Mesendoderm (in vitro differentiated cells): ENCODE measurements at regions not wholly inside any gene's neighbourhood (a gene's known extent, or its start where the extent isn't known, plus 50 kb on each side); places are given as distances from the start of the nearest gene placed in this dataset.

Experiments used
- DNase-seq: peaks from one replicate; pipeline ENCODE4 v3.0.0; 2013
- H2AK5ac ChIP-seq: 2 replicates; pipeline ENCODE4 v1.6.1; 2013; ENCODE audit warnings: low read length, inconsistent platforms
- H2BK120ac ChIP-seq: 2 replicates; pipeline ENCODE4 v1.6.1; 2013; ENCODE audit warnings: low read depth, mild to moderate bottlenecking, low read length, moderate library complexity, mixed read lengths
- H2BK15ac ChIP-seq: replicated peaks from 2 replicates; pipeline ENCODE4 v1.6.1; 2013; ENCODE audit warnings: low read depth, mild to moderate bottlenecking, moderate library complexity
- H2BK5ac ChIP-seq: 2 replicates; pipeline ENCODE4 v1.6.1; 2013; ENCODE audit warnings: low read length, inconsistent platforms
- H3K18ac ChIP-seq: 2 replicates; pipeline ENCODE4 v1.6.1; 2013; ENCODE audit warnings: mild to moderate bottlenecking, low read length, mixed read lengths
- H3K23ac ChIP-seq: one replicate; pipeline ENCODE4 v1.6.1; 2013; ENCODE audit warnings: low read length
- H3K27ac ChIP-seq: 2 replicates; pipeline ENCODE4 v1.5.1; 2013; ENCODE audit warnings: low read depth, mild to moderate bottlenecking, inconsistent platforms, low read length, moderate library complexity
- H3K27me3 ChIP-seq: 2 replicates; pipeline ENCODE4 v1.6.1; 2013; ENCODE audit warnings: low read length, control low read depth, mild to moderate bottlenecking, inconsistent platforms; ENCODE audit not compliant: insufficient read depth, poor library complexity
- H3K36me3 ChIP-seq: 2 replicates; pipeline ENCODE4 v1.6.1; 2013; ENCODE audit warnings: low read length, inconsistent platforms; ENCODE audit not compliant: control insufficient read depth, insufficient read depth
- H3K4ac ChIP-seq: one replicate; pipeline ENCODE4 v1.6.1; 2013; ENCODE audit warnings: low read depth, mild to moderate bottlenecking, low read length, moderate library complexity
- H3K4me1 ChIP-seq: 2 replicates; pipeline ENCODE4 v1.6.1; 2013; ENCODE audit warnings: low read depth, low read length, inconsistent platforms; ENCODE audit not compliant: control insufficient read depth
- H3K4me2 ChIP-seq: 2 replicates; pipeline ENCODE4 v1.6.1; 2013; ENCODE audit warnings: low read length
- H3K4me3 ChIP-seq: 2 replicates; pipeline ENCODE4 v1.5.1; 2013; ENCODE audit warnings: mild to moderate bottlenecking, low read length
- H3K56ac ChIP-seq: one replicate; pipeline ENCODE4 v1.6.1; 2013; ENCODE audit warnings: low read length
- H3K79me1 ChIP-seq: 2 replicates; pipeline ENCODE4 v1.6.1; 2013; ENCODE audit warnings: low read length, inconsistent platforms
- H3K79me2 ChIP-seq: 2 replicates; pipeline ENCODE4 v1.6.1; 2013; ENCODE audit warnings: mild to moderate bottlenecking, low read length; ENCODE audit not compliant: control insufficient read depth, insufficient read depth
- H3K9ac ChIP-seq: 2 replicates; pipeline ENCODE4 v1.6.1; 2013; ENCODE audit warnings: low read length, inconsistent platforms
- H4K5ac ChIP-seq: one replicate; pipeline ENCODE4 v1.6.1; 2013; ENCODE audit warnings: low read length
- H4K8ac ChIP-seq: one replicate; pipeline ENCODE4 v1.6.1; 2013; ENCODE audit warnings: low read depth, mild to moderate bottlenecking, control low read depth, low read length, moderate library complexity
- WGBS: extraction: QIAGEN DNeasy Blood & Tissue Kit; methylation state at CpG from one replicate; pipeline ENCODE4 v1.1.7; 2013; ENCODE audit warnings: low lambda C conversion rate, missing lambda C conversion rate; ENCODE audit not compliant: insufficient coverage; ENCODE audit errors: extremely low coverage; 5-methylcytosine and 5-hydroxymethylcytosine counted together

DNA sequence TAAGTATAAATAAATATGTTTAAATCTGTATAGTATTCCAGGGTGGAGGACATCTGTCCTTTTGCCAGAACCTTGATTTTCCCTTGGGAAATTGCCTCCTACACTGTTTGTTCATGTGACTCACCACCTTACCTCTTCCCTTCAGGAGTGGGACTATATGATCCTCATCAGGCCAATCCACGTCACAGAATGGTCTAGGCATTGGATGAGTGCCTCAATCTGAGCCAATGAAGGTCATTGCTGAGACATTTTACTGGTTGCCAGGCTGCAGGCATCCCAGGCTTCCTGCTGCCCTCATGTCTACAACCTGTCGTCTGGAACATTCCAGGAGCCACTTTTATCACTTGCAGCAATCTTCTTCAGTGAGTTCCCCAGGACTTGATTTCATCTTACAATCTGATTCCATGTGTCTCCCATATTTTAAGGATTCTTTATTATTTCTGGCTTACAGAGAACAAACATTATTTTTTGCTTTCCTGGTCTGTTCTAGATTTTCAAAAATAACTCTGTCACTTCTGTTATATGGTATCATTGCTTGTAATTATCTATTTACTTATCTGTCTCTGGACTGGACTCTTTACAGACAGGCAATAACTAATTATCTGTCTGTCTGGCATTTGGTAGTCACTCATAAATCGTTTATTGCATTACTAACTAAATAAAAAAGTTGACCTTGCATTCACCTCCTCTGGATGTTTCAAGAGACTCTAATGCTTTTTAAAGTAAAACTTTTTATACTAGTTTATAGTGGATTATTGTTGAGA lies 107.3 kb upstream of the APC start:
- Histone ChIP-seq H2BK15ac (no peak overlapping the region), H3K4me2 (no peak overlapping the region), H3K79me1 (no peaks in the 10 kb centered on the region), H2AK5ac (no peak overlapping the region), H3K27me3 (no peaks in the 10 kb centered on the region), H3K4me3 (no peak overlapping the region), H3K4me1 (peaks cover 7% of the 10 kb centered on the region), H3K27ac (no peak overlapping the region), H2BK120ac (no peak overlapping the region), H4K5ac (no peak overlapping the region), H3K9ac (no peak overlapping the region), H3K36me3 (no peaks in the 10 kb centered on the region), H2BK5ac (no peak overlapping the region), H3K79me2 (no peaks in the 10 kb centered on the region), H3K18ac (no peak overlapping the region), H3K56ac (no peak overlapping the region), H3K4ac (no peak overlapping the region), H3K23ac (no peak overlapping the region), H4K8ac (no peak overlapping the region)
- WGBS = no CpG with 5 or more reads among the region's 3 CpGs
- no peak for DNase-seq

DNA sequence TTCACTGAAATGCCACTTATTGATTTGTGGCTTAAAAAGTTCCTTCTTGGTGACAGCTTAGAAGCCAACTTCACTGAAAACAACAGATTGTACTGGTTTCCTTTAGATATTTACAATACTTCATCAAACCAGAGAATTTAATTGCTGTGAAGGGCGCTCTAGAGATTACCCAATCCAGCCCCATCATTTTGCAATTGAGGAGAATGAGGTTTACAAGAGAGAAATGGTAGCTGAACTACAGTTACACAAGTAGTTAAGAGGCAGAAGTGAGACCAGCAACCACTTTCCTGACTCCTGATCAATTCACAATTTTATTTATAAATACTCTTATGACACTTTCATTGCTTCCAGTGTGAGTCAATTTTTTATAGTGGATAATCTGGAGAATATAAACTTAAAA lies 103.5 kb upstream of the APC start:
- no peak overlapping the region for H4K5ac ChIP-seq
- H4K8ac ChIP-seq = no peak overlapping the region
- H3K56ac ChIP-seq = no peak overlapping the region
- WGBS = no CpG with 5 or more reads among the region's 1 CpG
- peaks cover 2% of the 10 kb centered on the region for H3K4me1 ChIP-seq
- H3K23ac ChIP-seq = no peak overlapping the region
- H3K4ac ChIP-seq = no peak overlapping the region
- H2BK15ac ChIP-seq = no peak overlapping the region
- H3K79me2 ChIP-seq = no peaks in the 10 kb centered on the region
- no peak overlapping the region for H2AK5ac ChIP-seq
- H3K18ac ChIP-seq = no peak overlapping the region
- no peak overlapping the region for H3K27ac ChIP-seq
- no peak overlapping the region for H3K4me3 ChIP-seq
- no peak for DNase-seq
- no peak overlapping the region for H2BK5ac ChIP-seq
- H3K9ac ChIP-seq = no peak overlapping the region
- no peak overlapping the region for H2BK120ac ChIP-seq
- no peak overlapping the region for H3K4me2 ChIP-seq
- H3K79me1 ChIP-seq = no peaks in the 10 kb centered on the region
- no peaks in the 10 kb centered on the region for H3K27me3 ChIP-seq
- no peaks in the 10 kb centered on the region for H3K36me3 ChIP-seq

DNA sequence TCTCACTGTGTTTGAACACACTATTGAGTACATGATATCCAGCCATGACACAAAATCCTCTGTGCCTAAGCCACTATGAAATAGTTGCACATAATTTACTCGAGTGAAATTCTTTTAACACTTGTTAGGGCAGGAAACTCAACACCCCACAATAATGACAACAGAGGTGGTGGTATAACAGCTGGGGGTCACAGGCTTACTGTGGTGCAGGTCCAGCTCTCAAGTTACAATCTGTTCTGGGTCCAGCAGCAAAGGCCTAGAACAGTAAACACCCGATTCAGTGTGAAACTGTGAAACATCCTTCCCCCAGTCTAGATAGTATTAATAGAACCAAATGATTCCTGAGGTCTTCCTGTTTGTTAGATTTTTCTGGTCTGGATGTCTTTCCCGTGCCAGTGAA lies 102.9 kb upstream of the APC start:
- Histone ChIP-seq H3K79me1 (no peaks in the 10 kb centered on the region), H3K4me2 (no peak overlapping the region), H3K4me1 (peaks cover 2% of the 10 kb centered on the region), H4K8ac (no peak overlapping the region), H4K5ac (no peak overlapping the region), H3K18ac (no peak overlapping the region), H2BK15ac (no peak overlapping the region), H3K56ac (no peak overlapping the region), H3K27ac (no peak overlapping the region), H3K27me3 (no peaks in the 10 kb centered on the region), H2BK5ac (peak overlapping the region; percentile 22), H3K36me3 (no peaks in the 10 kb centered on the region), H2BK120ac (no peak overlapping the region), H3K9ac (no peak overlapping the region), H3K4me3 (no peak overlapping the region), H2AK5ac (no peak overlapping the region), H3K4ac (no peak overlapping the region), H3K79me2 (no peaks in the 10 kb centered on the region), H3K23ac (no peak overlapping the region)
- DNase-seq = peak; percentile 33
- WGBS = no CpG with 5 or more reads among the region's 3 CpGs

DNA sequence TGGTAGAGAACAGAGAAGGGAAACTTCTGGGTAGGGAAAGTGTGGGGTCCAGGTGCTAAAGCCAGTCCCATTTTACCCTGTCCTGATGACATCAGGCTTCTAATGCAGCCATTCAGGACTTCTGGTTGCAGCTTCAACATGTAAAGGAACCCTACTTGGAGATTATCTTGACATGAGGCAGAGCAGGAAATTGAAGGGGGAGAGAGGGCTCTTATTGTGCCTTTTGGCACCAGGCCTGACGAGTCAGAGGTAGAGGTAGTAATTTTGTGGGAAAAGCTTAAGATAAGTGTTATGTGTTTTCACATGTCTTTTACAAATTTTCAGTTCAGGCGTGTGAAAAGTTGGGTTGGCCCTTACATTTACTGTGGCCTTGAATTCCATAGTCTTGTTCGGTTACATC lies 102.4 kb upstream of the APC start:
- no peaks in the 10 kb centered on the region for H3K79me2 ChIP-seq
- H3K4me2 ChIP-seq = no peak overlapping the region
- no peak overlapping the region for H3K27ac ChIP-seq
- no peak overlapping the region for H4K8ac ChIP-seq
- no peak overlapping the region for H4K5ac ChIP-seq
- no peak overlapping the region for H2AK5ac ChIP-seq
- WGBS = no CpG with 5 or more reads among the region's 3 CpGs
- peak overlapping the region; percentile 22 for H2BK5ac ChIP-seq
- peak; percentile 74 for DNase-seq
- H3K56ac ChIP-seq = no peak overlapping the region
- no peaks in the 10 kb centered on the region for H3K36me3 ChIP-seq
- no peak overlapping the region for H2BK120ac ChIP-seq
- no peak overlapping the region for H3K9ac ChIP-seq
- H3K18ac ChIP-seq = no peak overlapping the region
- no peak overlapping the region for H3K23ac ChIP-seq
- no peak overlapping the region for H3K4ac ChIP-seq
- H3K27me3 ChIP-seq = no peaks in the 10 kb centered on the region
- no peaks in the 10 kb centered on the region for H3K79me1 ChIP-seq
- H2BK15ac ChIP-seq = no peak overlapping the region
- peaks cover 2% of the 10 kb centered on the region for H3K4me1 ChIP-seq
- no peak overlapping the region for H3K4me3 ChIP-seq

DNA sequence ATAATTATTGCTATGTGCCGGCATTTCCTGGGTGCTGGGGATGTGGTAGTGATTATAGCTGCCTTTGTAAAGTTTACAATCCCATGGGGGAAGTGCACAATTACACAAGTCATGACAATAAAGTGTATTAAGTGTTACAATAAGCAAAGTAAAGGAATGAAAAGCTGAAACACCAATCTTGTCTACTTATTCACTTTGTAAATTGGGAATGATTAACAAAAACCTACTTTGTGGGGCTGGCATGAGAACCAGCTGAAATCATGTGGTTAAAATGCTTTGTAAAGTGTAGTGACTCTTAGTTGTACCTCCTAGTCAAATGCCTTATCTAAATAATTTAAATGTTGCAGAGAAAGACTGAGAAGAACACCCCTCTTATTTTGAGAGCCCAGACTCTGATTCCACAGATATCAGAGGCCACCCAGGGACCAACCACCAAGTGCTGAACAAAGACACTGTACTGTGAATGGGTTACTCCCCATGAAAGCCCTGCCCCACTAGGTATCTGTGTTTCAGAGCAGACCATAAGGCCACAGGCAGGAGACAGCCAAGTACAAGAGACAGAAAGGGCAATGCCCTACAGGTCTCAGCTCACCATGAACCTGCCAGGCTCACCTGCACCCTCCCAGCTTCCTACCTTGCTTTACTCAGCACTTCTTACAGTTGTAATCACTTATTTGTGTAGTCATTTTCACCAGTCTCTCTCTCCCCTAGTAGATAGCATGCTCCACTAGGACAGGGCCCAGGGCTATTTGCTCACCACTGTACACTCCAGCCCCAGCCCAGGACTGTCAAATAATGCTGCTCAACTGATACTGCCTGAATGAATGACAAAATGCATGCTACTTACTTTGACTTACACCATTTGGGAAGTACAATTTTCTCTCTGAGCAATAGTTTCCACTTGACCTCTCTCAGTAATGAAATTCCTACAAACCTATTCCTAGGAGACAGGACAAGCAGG lies 101.6 kb upstream of the APC start:
- Histone ChIP-seq H3K27me3 (no peaks in the 10 kb centered on the region), H3K79me1 (no peaks in the 10 kb centered on the region), H3K36me3 (no peaks in the 10 kb centered on the region), H3K9ac (no peak overlapping the region), H3K56ac (no peak overlapping the region), H3K4me1 (peaks cover 2% of the 10 kb centered on the region), H3K79me2 (no peaks in the 10 kb centered on the region), H2BK15ac (no peak overlapping the region), H2BK5ac (no peak overlapping the region), H4K8ac (no peak overlapping the region), H3K18ac (no peak overlapping the region), H3K4ac (no peak overlapping the region), H3K23ac (no peak overlapping the region), H3K27ac (no peak overlapping the region), H2AK5ac (no peak overlapping the region), H3K4me3 (no peak overlapping the region), H4K5ac (no peak overlapping the region), H3K4me2 (no peak overlapping the region), H2BK120ac (no peak overlapping the region)
- no CpG with 5 or more reads among the region's 1 CpG for WGBS
- DNase-seq = no peak
